ENCODE measurements at regions not wholly inside any gene's neighbourhood (a gene's known extent, or its start where the extent isn't known, plus 50 kb on each side); places are given as distances from the start of the nearest gene placed in this dataset.

- Histone ChIP-seq H2BK5ac (ENCODE audit: low read depth, low read length, poor library complexity, severe bottlenecking) (no peak overlapping the region), H3K4me2 (ENCODE audit: low read depth, low read length) (no peak overlapping the region), H4K5ac (ENCODE audit: low read depth, low read length) (no peak overlapping the region), H4K20me1 (ENCODE audit: insufficient read depth, low read length) (no peaks in the 10 kb centered on the region), H2BK20ac (ENCODE audit: low read depth, low read length) (no peak overlapping the region), H3K9me1 (ENCODE audit: insufficient read depth, low read length) (0 out of 2 replicates have a peak, but pooled peaks cover 3% of the 10 kb centered on the region), H3K36me3 (ENCODE audit: control insufficient read depth, insufficient read depth, low read length) (peaks cover 2% of the 10 kb centered on the region; the same call in 1 of the 2 replicates), H3K27me3 (ENCODE audit: control insufficient read depth, insufficient read depth, low read length) (no peaks in the 10 kb centered on the region), H3K9me3 (ENCODE audit: control insufficient read depth, insufficient read depth, low read length) (no peaks in the 10 kb centered on the region), H3K56ac (ENCODE audit: extremely low read depth, insufficient read depth, low read length) (no peak overlapping the region), H2AFZ (replicated peaks; ENCODE audit: low read length, poor library complexity) (no peak overlapping the region), H2BK15ac (ENCODE audit: low read depth, low read length) (no peak overlapping the region), H3K4me1 (ENCODE audit: control insufficient read depth, insufficient read depth, low read length) (no peaks in the 10 kb centered on the region), H3K27ac (ENCODE audit: insufficient read depth, low read length) (no peak overlapping the region), H3K4ac (ENCODE audit: low read depth, low read length) (no peak overlapping the region), H3K14ac (replicated peaks; ENCODE audit: low read depth, low read length) (no peak overlapping the region), H3K9ac (ENCODE audit: low read depth, low read length) (no peak overlapping the region), H4K8ac (ENCODE audit: low read depth in 2 of 2, low read length in 2 of 2) (no peak overlapping the region), H3K23ac (ENCODE audit: low read depth, low read length) (no peak overlapping the region), H4K91ac (ENCODE audit: insufficient read depth, low read depth, low read length) (no peak overlapping the region), H2AK5ac (ENCODE audit: low read depth, low read length) (no peak overlapping the region), H2AK9ac (replicated peaks; ENCODE audit: low read depth, low read length, poor library complexity) (no peak overlapping the region), H3K18ac (ENCODE audit: low read depth, low read length) (no peak overlapping the region), H3K79me1 (ENCODE audit: low read depth in 1 of 2, low read length in 2 of 2) (peaks cover 9% of the 10 kb centered on the region in 2 experiments), H2BK120ac (ENCODE audit: low read depth, low read length) (no peak overlapping the region), H3K4me3 (ENCODE audit: insufficient read depth, low read depth, low read length) (no peak overlapping the region)
- ChIA-PET CTCF (no interaction called here), POLR2A (ENCODE audit: unreplicated experiment) (no interaction called here)
- WGBS, 2 experiments (ENCODE audit: extremely low coverage in 2 of 2, insufficient read length in 1 of 2) = no CpG with 5 or more reads among the region's 1 CpG
- ATAC-seq (ENCODE audit: low read depth) = no peak
- dilution Hi-C loops (cut with HindIII; ENCODE audit: low sequenced_read_pairs, unreplicated experiment) (no loop called here), intact Hi-C loops (cut with micrococcal nuclease) (no loop called here), in situ Hi-C loops (cut with MboI; ENCODE audit: low sequenced_read_pairs) (no loop called here)
- no peak for DNase-seq
- TF ChIP-seq MAZ (IDR thresholded peaks at IDR 0.05; ENCODE audit: borderline replicate concordance, low read depth, low read length) (no peak), MAFK (IDR thresholded peaks at IDR 0.05; ENCODE audit: low read depth, low read length) (no peak), FOS (IDR thresholded peaks at IDR 0.05; ENCODE audit: low read depth, low read length) (no peak), BHLHE40 (IDR thresholded peaks at IDR 0.05; ENCODE audit: low read depth, low read length) (no peak), CTCF (conservative IDR thresholded peaks at IDR 0.05; ENCODE audit: low read depth, low read length) (no peak), NFE2L2 (IDR thresholded peaks at IDR 0.05; ENCODE audit: low read depth, low read length) (no peak), CEBPB (IDR thresholded peaks at IDR 0.05; ENCODE audit: low read depth, low read length) (no peak), SMC3 (IDR thresholded peaks at IDR 0.05; ENCODE audit: low read depth, low read length) (no peak)
- no TSS peak for BruUV-seq (replicated peaks)
Measured at GRCh38 chr9:109941771-109942170, 161.8 kb downstream of the PALM2AKAP2 start.

Measured in IMR-90 (cell line).